ENCODE measurements at regions not wholly inside any gene's neighbourhood (a gene's known extent, or its start where the extent isn't known, plus 50 kb on each side); places are given as distances from the start of the nearest gene placed in this dataset.

- Histone ChIP-seq H3K4me3 (ENCODE audit: low read depth in 1 of 2, low read length in 1 of 2) (no peak overlapping the region), H3K4me1 (ENCODE audit: control insufficient read depth in 1 of 2, insufficient read depth in 1 of 2, low read depth in 1 of 2, low read length in 1 of 2) (no peaks in the 10 kb centered on the region), H3K27ac (no peak overlapping the region), H3K9me3 (no peaks in the 10 kb centered on the region), H3K27me3 (peaks cover 28% of the 10 kb centered on the region), H3K36me3 (no peaks in the 10 kb centered on the region)
- no peak for TF ChIP-seq CTCF (IDR thresholded peaks at IDR 0.05)
These were observed 175.9 kb downstream of the IRF8 start for GRCh38 chr16:86074651-86075487.

GRCh38 chr16:86075488-86075785 is 176.5 kb downstream of the IRF8 start:
- H3K9me3 ChIP-seq = no peaks in the 10 kb centered on the region
- no peak overlapping the region for H3K27ac ChIP-seq
- H3K4me1 ChIP-seq (ENCODE audit: control insufficient read depth in 1 of 2, insufficient read depth in 1 of 2, low read depth in 1 of 2, low read length in 1 of 2) = no peaks in the 10 kb centered on the region
- peaks cover 28% of the 10 kb centered on the region for H3K27me3 ChIP-seq
- TF ChIP-seq CTCF (IDR thresholded peaks at IDR 0.05) = no peak
- no peaks in the 10 kb centered on the region for H3K36me3 ChIP-seq
- no peak overlapping the region for H3K4me3 ChIP-seq (ENCODE audit: low read depth in 1 of 2, low read length in 1 of 2)

- H3K36me3 ChIP-seq = no peaks in the 10 kb centered on the region
- no peak overlapping the region for H3K27ac ChIP-seq
- H3K9me3 ChIP-seq = no peaks in the 10 kb centered on the region
- peaks cover 27% of the 10 kb centered on the region for H3K27me3 ChIP-seq
- no peaks in the 10 kb centered on the region for H3K4me1 ChIP-seq (ENCODE audit: control insufficient read depth in 1 of 2, insufficient read depth in 1 of 2, low read depth in 1 of 2, low read length in 1 of 2)
- H3K4me3 ChIP-seq (ENCODE audit: low read depth in 1 of 2, low read length in 1 of 2) = no peak overlapping the region
- TF ChIP-seq CTCF (IDR thresholded peaks at IDR 0.05) = no peak
These were observed 177.0 kb downstream of the IRF8 start for GRCh38 chr16:86075839-86076440.

GRCh38 chr16:86076606-86077005 is 177.6 kb downstream of the IRF8 start:
- TF ChIP-seq CTCF (IDR thresholded peaks at IDR 0.05) = no peak
- Histone ChIP-seq H3K27ac (no peak overlapping the region), H3K36me3 (no peaks in the 10 kb centered on the region), H3K27me3 (peaks cover 31% of the 10 kb centered on the region), H3K4me1 (ENCODE audit: control insufficient read depth in 1 of 2, insufficient read depth in 1 of 2, low read depth in 1 of 2, low read length in 1 of 2) (no peaks in the 10 kb centered on the region), H3K9me3 (no peaks in the 10 kb centered on the region), H3K4me3 (ENCODE audit: low read depth in 1 of 2, low read length in 1 of 2) (no peak overlapping the region)

- H3K27me3 ChIP-seq = peaks cover 32% of the 10 kb centered on the region
- no peak for TF ChIP-seq CTCF (IDR thresholded peaks at IDR 0.05)
- H3K4me3 ChIP-seq (ENCODE audit: low read depth in 1 of 2, low read length in 1 of 2) = no peak overlapping the region
- H3K9me3 ChIP-seq = no peaks in the 10 kb centered on the region
- no peaks in the 10 kb centered on the region for H3K4me1 ChIP-seq (ENCODE audit: control insufficient read depth in 1 of 2, insufficient read depth in 1 of 2, low read depth in 1 of 2, low read length in 1 of 2)
- H3K36me3 ChIP-seq = no peaks in the 10 kb centered on the region
- no peak overlapping the region for H3K27ac ChIP-seq
These were observed 178.4 kb downstream of the IRF8 start for GRCh38 chr16:86077243-86077940.

Data from neutrophil (primary cell).